NCI-H1417 treated with DMSO at 0.1 percent for 48 hours (cell line): ENCODE measurements at regions not wholly inside any gene's neighbourhood (a gene's known extent, or its start where the extent isn't known, plus 50 kb on each side); places are given as distances from the start of the nearest gene placed in this dataset.
"Not testable (repeated sequence)": the region's sequence is repeated elsewhere in the genome, so short reads cannot be mapped to it uniquely, and the experiment has no call there.

Experiments
- DNase-seq: peaks from one replicate; lab custom pipeline; 2025; lab: John Stamatoyannopoulos, UW

DNA sequence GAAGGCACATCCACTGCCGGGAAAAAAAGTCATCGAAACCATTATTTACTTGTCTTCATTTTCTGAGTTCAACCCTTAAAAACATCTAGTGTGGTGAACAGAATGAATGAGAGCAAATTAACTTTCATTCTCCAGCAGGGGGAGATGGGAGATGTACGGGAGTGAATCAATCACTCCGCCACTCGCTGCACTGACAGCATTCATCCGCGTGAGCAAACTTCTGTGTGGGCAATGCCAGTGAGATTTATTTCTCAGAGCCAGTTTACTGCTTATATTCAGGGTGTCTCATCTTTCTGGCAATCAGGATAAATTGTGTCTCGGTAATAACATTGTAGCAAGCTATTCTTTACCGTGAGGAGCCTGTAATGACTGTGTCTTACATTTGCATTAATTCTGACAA is 463.6 kb upstream of the MIS18BP1 start:
- DNase-seq: no peak

DNA sequence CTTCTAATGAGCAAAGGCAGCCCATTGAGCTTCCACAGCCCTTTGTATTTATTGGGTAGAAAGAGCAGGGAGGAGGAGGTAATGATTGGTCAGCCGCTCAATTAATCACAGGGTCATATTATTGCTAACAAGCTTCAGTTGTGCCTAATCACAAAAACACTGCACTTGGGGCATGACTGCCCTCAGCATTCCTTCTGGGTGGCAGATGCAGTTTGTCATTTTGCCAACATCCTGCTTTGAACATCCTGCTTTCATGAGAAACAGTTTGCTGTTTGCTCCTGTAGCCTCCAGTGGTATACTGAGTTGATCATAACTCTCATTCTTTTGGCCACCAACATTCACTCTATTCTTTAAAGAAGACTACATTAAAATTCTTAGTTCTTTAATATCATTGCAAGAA is 462.9 kb upstream of the MIS18BP1 start:
- DNase-seq: no peak

DNA sequence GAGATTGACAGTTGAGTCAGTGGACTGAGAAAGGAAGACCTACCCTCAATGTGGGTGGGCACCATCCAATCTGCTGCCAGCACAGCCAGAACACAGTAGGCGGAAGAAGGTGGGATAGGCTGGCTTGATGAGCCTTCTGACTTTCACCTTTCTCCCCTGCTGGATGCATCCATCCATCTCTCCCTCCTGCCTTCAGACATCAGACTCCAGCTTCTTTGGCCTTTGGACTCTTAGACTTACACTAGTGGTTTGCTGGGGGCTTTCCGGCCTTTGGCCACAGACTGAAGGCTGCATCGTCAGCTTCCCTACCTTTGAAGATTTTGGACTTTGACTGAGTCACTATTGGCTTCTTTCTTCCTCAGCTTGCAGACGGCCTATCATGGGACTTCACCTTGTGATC is 456.5 kb upstream of the MIS18BP1 start:
- DNase-seq: no peak

DNA sequence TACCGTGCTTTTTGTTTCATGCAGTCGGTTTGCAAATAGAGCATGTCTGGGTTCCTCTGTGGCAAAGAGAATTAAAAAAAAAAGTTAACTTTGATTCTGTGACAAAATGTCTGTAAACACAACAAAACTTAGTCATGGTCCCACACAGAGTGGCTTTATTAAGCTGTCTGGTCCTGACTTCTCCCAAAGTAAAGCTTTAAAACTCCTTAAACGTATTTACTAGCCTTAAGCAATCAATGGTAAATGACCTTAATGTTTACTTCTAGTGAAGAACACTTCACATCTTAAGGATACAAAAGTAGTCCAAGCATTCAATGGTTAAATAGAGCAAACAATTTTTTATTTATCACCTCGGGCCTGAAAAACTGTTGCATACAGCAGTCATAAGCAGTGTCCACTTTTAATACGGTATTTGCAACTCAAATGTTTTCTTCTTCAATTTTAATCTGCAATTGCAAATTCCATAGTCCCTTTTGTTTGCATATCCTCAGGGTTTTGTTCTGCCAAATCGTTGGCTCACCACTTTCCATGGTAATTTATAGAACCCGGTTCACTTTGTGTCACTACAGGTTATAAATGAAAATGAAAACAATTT is 453.0 kb upstream of the MIS18BP1 start:
- no peak for DNase-seq

DNA sequence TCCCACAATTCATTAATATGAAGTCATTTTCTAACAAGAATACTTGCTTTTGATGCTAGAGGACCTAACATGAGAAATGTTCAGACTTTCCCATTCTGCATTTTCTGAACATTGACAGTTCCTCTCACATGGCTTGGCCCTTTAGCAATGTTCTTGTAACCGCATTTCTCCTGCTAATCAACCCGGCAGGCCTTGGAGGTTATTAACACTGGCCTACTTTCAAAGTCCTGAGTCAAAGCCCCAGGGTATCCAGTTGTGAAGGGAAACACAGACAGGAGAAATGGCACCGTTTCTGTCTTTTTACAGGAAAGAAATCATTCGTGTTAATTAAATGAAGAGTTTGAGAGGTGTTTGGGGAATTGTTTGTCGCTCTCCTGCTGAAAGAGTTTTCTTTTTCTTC is 446.5 kb upstream of the MIS18BP1 start:
- no peak for DNase-seq

DNA sequence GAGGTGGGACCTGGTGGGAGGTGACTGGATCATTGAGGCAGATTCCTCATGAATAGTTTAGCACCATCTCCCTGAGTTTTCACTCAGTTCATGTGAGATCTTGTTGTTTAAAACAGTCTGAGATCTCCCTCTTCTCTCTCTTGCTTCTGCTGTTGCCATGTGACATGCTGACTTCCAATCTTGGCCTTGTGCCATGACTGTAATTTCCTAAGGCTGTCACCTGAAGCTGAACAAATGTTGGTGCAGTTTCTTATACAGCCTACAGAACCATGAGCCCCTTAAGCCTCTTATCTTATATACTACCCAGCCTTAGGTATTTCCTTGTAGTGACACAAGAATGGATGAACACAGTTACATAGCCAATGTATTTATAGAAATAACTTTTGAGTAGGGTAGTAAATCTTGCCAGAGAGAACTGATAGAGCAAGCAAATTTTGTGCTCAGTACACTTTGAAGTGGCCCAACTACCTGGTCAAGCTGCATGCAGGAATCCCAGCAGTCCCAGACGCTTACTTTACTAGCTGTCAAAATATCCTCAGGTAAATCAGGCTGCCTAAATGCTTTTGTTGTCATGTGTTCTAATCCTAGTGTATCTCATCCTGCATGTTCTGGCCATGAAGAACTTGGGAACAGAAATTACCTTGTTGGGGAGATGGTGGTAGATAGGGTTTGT is 445.6 kb upstream of the MIS18BP1 start:
- DNase-seq: no peak

DNA sequence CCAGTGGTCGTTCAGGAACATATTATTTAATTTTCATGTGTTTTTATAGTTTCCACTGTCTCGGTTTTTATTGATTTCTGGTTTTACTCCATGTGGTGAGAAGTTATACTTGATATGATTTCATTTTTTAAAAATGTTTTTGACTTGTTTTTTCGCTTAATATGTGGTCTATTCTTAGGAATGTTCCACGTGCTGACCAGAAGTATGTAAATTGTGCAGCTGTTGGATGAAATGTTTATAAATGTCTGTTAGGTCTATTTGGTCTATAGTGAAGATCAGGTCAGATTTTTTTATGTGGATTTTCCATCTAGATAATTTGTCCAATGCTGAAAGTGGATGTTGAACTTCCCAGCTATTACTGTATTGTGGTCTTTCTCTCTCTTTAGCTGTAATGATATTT is 433.8 kb upstream of the MIS18BP1 start:
- no peak for DNase-seq

DNA sequence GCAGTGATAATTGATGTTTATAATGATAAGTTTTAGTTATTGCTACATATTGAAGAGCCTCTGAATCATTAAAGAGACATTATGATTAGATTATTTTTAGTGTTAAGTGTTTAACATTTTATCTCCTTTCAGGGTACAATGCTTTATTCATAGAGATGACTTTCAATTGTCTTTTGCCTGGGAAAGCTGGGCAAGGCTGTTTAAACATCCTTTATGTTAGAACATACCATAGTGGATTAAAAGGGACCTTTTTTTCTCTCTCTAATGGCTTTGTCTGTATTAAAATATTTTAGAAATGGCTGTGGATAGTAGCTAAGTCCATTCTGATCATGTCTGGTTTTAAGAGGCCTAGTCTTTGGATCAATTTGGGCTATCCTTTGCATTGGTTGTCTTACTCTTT is 427.5 kb upstream of the MIS18BP1 start:
- DNase-seq: no peak

DNA sequence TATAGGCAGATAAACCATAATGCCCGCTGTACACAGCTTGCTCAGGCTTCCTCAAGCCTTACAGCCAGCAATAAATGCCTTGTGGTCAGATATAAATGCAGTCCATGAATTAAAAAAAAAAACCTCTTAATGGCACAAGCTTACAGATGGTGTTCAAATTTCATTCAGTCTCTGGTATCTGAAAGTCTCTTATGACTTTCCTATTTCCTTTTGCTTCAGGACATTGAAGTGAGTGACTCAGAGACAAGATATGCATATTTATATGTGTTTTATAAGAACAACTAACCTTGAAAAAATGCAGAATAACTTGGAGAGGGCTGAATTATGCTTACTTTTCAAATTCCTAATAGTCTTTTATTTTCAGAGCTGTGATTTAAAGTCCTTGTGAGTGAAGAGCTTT is 426.9 kb upstream of the MIS18BP1 start:
- DNase-seq: no peak

DNA sequence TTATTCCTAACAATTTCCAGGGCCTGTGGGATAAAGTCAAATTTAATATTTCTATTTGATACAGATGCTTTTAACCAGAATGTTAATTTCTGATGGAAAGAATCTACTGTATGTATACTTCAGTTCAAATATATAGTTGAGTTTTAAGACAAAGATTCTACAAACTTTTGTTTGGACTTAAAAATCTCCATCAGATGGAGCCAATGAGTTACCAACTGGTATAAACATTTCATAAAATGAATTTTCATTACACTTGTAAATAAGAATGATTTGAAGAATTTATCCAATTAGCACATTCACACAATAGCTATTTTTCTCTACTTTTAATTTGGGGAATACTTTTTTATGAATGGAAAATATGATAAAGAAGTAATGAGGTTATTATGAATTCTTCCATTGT is 425.2 kb upstream of the MIS18BP1 start:
- DNase-seq: no peak

DNA sequence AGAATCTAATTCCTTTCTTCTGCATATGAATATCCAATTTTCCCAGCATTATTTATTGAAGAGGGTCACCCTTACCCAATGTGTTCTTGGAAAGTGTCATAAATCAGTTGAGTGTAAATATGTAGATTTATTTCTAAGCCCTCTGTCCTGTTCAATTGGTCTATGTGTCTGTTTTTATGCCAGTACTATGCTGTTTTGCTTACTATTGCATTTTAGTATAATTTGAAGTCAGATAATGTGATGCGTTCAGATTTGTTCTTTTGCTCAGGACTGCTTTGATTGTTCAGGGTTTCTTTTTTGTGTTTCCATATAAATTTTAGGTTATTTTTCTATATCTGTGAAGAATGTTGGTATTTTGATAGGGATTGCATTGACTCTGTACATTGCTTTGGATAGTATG is 420.4 kb upstream of the MIS18BP1 start:
- no peak for DNase-seq

DNA sequence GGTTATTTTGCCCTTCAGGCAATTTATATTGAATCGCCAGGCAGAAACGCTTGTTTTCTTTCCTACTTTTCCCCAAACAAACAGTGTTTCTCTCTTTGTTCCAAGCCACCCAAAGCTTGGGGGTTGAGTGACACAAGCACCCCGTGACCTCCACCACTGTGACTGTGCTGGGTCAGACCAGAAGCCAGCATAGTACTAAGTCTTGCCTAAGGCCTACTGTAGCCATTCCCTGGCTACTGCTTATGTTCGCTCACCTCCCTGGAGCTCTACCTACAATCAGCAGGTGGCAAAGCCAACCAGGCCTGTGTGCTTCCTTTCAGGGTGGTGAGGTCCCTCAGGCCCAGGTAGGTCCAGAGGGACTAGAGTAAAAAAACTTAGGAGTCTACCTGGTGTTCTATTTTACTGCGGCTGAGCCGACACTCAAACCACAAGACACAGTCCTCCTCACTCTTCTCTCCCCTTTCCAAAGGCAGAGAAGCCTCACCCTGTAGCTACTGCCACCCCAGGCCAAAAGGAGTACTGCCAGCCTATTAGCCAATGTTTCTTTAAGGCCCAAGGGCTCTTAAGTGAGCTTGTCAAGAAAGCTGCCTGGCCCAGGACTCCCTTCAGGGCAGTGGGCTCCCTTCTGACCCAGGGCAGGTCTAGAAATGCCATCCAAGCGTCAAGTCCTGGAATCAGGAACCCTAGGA is 411.8 kb upstream of the MIS18BP1 start:
- DNase-seq: no peak

DNA sequence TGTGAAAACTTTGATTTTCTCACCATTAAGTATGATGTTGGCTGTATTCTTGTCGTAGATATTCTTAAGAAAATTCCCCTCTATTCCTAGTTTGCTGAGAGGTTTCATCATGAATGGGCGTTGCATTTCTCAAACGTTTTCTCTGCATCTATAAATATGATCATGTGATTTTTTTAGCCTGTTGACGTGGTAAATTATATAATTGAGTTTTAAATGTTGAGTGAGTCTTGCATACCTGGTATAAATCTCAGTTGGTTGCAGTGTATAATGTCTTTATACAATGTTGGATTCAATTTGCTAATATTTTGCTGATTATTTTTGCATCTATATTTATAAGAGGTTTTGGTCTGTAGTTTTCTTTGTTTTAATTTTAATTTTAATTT is 405.9 kb upstream of the MIS18BP1 start:
- no peak for DNase-seq

DNA sequence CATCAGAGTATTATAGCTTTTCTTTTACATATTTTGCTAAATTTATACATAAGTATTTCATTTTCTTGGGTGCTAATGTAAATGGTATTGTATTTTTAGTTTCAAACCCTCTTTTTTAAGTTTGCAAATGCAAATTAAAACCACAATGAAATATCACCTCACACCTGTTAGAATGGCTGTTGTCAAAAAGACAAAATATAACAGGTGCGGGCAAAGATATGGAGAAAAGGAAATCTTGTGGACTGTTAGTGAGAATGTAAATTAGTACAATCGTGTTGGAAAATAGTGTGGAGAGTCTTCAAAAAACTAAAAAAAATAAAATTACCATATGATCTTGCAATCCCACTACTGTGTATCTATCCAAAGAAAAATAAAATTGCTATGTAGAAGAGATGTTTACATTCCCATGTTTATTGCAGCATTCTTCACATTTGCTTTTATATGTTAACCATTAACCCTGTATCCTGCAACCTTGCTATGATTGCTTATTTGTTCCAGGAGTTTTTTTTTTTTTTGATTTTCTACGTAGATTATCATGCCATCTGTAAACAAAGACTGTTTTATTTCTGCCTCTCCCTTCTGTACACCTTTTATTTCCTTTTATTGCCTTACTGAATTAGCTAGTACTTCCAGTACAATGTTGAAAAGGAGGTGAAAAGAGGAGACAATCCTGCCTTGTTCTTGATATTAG is 405.4 kb upstream of the MIS18BP1 start:
- DNase-seq: no peak

DNA sequence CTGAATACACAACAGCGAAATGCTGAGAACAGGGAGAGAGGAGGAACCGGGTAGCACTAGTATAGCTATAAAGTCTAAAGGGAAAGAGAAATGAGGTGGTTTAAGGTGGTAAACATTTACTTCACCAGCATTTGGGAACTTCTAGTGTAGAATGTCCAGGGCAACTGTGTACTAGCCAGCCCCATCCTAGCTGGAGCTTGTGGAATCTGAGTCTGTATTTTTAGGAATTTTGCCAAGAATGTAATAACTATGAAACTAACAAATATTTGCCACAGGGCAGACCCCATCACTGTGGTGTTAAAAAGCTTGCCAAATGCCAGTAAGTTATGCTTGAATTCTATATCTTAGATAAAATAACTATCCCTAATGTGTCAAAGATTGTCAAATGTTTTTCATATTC is 398.9 kb upstream of the MIS18BP1 start:
- DNase-seq: no peak

DNA sequence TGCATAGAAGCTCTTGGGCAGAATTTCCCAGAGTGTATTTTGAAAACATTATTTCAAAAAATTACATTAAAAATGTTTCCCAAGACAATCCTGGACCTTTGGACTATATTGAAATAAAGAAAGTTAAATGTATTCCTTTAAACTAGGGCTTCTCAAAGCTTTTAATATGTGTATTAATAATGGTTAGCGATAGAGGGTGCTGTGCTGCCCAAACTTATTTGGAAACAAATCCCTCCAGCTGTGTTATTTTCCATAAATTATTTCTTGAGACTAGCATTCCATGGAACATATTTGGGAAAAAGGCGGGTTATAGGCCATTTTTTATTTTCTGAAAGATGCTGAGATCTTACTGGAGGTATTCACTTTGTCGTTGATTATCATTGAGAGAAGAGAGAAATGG is 397.8 kb upstream of the MIS18BP1 start:
- no peak for DNase-seq

DNA sequence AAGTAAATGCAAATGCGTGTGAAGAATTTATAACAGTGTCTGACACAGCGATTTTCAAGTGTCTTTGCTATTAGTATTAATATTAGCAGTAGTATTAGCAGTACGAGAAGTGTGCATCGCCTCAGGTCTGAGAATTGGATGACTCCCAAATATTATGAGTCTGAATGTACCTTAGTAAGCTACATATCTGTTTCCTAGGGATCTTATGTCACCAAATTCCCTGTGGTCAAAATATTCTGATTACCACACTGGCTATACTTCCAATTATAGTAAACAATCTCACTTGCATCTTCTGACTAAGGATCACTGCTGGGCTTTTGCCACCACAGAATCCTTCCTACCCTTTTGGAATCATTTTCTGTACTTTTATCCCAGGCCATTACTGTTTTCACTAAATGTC is 396.0 kb upstream of the MIS18BP1 start:
- no peak for DNase-seq

DNA sequence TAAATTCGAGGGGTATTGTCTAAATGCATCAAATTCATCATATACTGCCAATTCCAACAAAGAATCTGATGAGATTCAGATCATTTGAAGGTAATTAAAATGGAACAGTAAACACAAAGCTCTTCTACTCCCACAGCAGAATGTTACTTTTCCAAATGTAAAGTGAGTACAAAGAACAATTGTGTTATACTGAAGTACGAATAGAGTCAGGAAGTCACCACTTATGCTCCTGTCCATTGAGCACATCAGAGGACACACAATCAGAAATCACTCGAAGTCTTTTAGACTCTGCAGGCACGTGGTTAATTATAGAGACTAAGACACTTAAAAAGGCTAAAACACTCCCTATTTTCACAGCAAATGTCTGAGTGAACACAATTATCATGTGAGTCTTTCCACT is 388.5 kb upstream of the MIS18BP1 start:
- DNase-seq: no peak

DNA sequence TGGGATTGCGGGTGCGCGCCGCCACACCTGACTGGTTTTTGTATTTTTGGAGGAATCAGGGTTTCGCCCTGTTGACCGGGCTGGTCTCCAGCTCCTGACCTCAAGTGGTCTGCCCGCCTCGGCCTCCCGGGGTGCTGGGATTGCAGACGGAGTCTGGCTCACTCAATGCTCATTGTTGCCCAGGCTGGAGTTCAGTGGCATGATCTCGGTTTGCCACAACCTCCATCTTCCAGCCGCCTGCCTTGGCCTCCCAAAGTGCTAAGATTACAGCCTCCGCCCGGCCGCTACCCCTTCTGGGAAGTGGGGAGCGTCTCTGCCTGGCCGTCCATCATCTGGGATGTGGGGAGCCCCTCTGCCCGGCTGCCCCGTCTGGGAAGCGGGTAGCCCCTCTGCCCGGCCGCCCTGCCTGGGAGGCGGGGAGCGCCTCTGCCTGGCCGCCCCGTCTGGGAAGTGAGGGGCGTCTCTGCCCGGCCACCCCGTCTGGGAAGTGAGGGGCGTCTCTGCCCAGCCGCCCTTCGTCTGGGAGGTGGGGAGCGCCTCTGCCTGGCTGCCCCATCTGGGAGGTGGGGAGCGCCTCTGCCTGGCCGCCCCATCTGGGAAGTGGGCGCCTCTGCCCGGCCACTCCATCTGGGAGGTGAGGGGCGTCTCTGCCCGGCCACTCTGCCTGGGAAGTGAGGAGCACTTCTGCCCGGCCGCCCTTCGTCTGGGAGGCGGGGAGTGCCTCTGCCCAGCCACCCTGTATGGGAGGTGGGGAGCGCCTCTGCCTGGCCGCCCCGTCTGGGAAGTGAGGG is 381.8 kb upstream of the MIS18BP1 start:
- not testable (repeated sequence) for DNase-seq

DNA sequence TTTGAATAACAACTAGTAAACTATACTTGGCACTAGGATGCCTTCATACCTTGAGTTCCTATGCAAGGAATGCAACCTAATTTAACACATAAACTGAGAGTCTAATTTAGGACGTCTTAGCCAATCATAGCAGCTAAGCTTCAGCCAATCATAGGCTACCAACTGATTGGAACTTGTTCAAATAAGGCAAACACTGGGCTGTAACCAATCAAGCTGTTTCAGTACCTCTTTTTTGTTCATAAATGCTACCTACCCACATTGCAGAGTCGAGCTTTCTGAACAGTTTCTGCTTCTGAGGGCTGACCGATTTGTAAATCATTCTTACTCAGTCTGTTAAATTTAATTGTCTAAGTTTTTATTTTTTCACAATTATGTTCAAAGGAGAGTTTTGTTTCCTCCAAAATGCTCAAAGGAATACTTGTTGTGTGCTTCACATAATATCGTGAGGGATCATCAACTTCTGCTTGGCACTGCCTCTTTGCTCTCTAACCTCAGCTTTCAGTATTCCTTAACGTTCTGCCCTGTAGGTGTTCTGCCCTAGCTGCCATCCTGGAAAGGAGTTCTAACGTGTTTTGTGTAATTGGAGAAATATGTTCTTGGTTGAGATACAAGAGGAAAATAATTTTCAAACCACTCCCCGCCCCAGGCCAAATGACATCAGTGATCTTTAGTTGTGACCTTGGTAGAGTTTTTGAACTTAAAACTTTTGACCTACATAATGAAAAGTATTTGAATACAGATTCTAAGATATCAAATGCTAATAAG is 380.4 kb upstream of the MIS18BP1 start:
- DNase-seq: no peak

DNA sequence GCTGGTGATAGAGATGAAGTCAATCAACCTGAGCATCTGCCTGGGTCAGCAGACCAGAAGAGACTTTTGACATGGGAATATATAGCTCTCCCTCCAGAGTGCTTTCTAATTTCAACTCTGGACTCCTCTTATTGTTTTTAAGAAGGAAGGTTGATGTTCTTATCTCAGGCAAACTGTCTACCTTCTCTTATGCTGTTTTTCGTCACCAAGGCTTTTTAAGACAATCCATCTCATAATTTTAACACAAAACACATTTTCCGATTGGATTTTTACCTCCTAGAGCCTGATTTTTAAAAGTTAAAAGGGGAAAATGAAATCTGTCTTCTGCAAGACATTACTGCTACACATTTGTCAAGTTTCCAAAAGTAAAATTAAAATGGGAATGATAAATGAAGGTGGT is 368.7 kb upstream of the MIS18BP1 start:
- no peak for DNase-seq

DNA sequence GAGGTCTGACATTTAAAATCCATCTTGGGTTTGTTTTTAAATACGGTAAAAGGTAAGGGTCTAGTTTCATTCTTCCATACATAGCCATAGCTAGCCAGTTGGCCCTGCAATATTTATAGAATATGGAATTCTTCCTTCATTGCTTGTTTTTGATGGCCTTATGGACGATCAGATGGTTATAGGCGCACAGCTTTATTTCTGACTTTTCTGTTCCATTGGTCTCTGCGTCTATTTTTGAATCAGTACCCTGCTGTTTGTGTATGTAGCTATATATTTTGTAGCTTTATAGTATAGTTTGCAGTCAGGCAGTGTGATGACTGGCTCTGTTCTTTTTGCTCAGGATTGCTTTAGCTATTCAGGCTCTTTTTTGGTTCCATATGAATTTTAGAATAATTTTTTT is 366.8 kb upstream of the MIS18BP1 start:
- no peak for DNase-seq
